Nephron progenitor cell (in vitro differentiated cells): ENCODE measurements at regions not wholly inside any gene's neighbourhood (a gene's known extent, or its start where the extent isn't known, plus 50 kb on each side); places are given as distances from the start of the nearest gene placed in this dataset.

Source experiments
- DNase-seq: peaks from one replicate; pipeline ENCODE4 v3.0.0; 2021
- H3K27ac Mint-ChIP-seq: 2 replicates; pipeline ENCODE4 v1.8.0; 2021; ENCODE audit warnings: mild to moderate bottlenecking, moderate library complexity, mixed read lengths
- H3K27me3 Mint-ChIP-seq: 2 replicates; pipeline ENCODE4 v1.8.0; 2021; ENCODE audit warnings: mild to moderate bottlenecking, low read depth, mixed read lengths; ENCODE audit not compliant: poor library complexity
- H3K36me3 Mint-ChIP-seq: 2 replicates; pipeline ENCODE4 v1.8.0; 2021; ENCODE audit warnings: low read depth, mixed read lengths
- H3K4me1 Mint-ChIP-seq: 2 replicates; pipeline ENCODE4 v1.8.0; 2021; ENCODE audit warnings: mixed read lengths
- H3K4me3 Mint-ChIP-seq: 2 replicates; pipeline ENCODE4 v1.8.0; 2021; ENCODE audit warnings: mild to moderate bottlenecking, moderate library complexity, mixed read lengths
- H3K9me3 Mint-ChIP-seq: 2 replicates; pipeline ENCODE4 v1.8.0; 2021; ENCODE audit warnings: mild to moderate bottlenecking, moderate library complexity, mixed read lengths
- CTCF ChIP-seq: fragments of 200-600 bp; sonication (generic); IDR thresholded peaks from 2 replicates; pipeline ENCODE4 v1.5.0; 2021; ENCODE audit warnings: antibody characterized with exemption

GRCh38 chr6:44561060-44561623 is 173.6 kb downstream of the CDC5L start:
- no peak for TF ChIP-seq CTCF
- DNase-seq: peak; percentile 64
- Mint-ChIP-seq H3K9me3 (no peaks in the 10 kb centered on the region), H3K4me3 (peak overlapping the region; percentile 68), H3K4me1 (peaks cover 81% of the 10 kb centered on the region), H3K27me3 (peaks cover 16% of the 10 kb centered on the region), H3K36me3 (no peaks in the 10 kb centered on the region), H3K27ac (no peak overlapping the region)

- Mint-ChIP-seq H3K36me3 (no peaks in the 10 kb centered on the region), H3K4me1 (peaks cover 75% of the 10 kb centered on the region), H3K27me3 (peaks cover 16% of the 10 kb centered on the region), H3K27ac (no peak overlapping the region), H3K9me3 (no peaks in the 10 kb centered on the region), H3K4me3 (peak overlapping the region; percentile 73)
- DNase-seq: no peak
- TF ChIP-seq CTCF: no peak
These were observed 174.5 kb downstream of the CDC5L start for GRCh38 chr6:44561832-44562665.

- peaks cover 16% of the 10 kb centered on the region for H3K27me3 Mint-ChIP-seq
- peaks cover 69% of the 10 kb centered on the region for H3K4me1 Mint-ChIP-seq
- no peak for DNase-seq
- no peaks in the 10 kb centered on the region for H3K9me3 Mint-ChIP-seq
- no peak overlapping the region for H3K27ac Mint-ChIP-seq
- no peaks in the 10 kb centered on the region for H3K36me3 Mint-ChIP-seq
- H3K4me3 Mint-ChIP-seq: no peak overlapping the region
- no peak for TF ChIP-seq CTCF
These were observed 175.9 kb downstream of the CDC5L start for GRCh38 chr6:44563397-44563796.

GRCh38 chr6:44564906-44565524 is 177.5 kb downstream of the CDC5L start:
- H3K27ac Mint-ChIP-seq: no peak overlapping the region
- no peak for DNase-seq
- peaks cover 60% of the 10 kb centered on the region for H3K4me1 Mint-ChIP-seq
- H3K4me3 Mint-ChIP-seq: no peak overlapping the region
- H3K9me3 Mint-ChIP-seq: no peaks in the 10 kb centered on the region
- no peaks in the 10 kb centered on the region for H3K36me3 Mint-ChIP-seq
- no peak for TF ChIP-seq CTCF
- H3K27me3 Mint-ChIP-seq: peaks cover 21% of the 10 kb centered on the region

- TF ChIP-seq CTCF: no peak
- Mint-ChIP-seq H3K4me1 (peaks cover 36% of the 10 kb centered on the region), H3K27me3 (peaks cover 24% of the 10 kb centered on the region), H3K9me3 (peaks cover 5% of the 10 kb centered on the region), H3K36me3 (no peaks in the 10 kb centered on the region), H3K4me3 (no peak overlapping the region), H3K27ac (no peak overlapping the region)
- no peak for DNase-seq
These were observed 179.9 kb downstream of the CDC5L start for GRCh38 chr6:44567406-44567805.
